ENCODE measurements at regions not wholly inside any gene's neighbourhood (a gene's known extent, or its start where the extent isn't known, plus 50 kb on each side); places are given as distances from the start of the nearest gene placed in this dataset.
"Not testable (repeated sequence)": the region's sequence is repeated elsewhere in the genome, so short reads cannot be mapped to it uniquely, and the experiment has no call there.

GRCh38 chr5:10069637-10070313 lies 179.9 kb downstream of the ATPSCKMT start:
- DNase-seq = no peak

DNA sequence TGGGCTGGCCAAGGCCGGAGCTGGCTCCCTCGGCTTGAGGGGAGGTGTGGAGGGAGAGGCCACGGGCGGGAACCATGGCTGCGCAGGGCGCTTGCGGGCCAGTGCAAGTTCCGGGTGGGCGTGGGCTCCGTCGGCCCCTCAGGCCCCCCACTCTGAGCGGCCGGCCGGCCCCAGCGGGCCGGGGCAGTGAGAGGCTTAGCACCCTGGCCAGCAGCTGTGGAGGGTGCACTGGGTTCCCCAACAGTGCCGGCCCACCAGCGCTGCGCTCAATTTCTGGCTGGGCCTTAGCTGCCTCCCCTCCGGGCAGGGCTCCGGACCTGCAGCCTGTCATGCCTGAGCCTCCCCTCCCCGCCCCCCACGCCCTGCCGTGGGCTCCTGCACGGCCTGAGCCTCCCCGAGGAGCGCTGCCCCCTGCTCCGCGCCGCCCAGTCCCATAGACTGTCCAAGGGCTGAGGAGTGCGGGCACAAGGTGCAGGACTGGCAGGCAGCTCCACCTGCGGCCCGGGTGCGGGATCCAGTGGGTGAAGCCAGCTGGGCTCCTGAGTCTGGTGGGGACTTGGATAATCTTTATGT lies 184.2 kb downstream of the ATPSCKMT start:
- DNase-seq = no peak

DNA sequence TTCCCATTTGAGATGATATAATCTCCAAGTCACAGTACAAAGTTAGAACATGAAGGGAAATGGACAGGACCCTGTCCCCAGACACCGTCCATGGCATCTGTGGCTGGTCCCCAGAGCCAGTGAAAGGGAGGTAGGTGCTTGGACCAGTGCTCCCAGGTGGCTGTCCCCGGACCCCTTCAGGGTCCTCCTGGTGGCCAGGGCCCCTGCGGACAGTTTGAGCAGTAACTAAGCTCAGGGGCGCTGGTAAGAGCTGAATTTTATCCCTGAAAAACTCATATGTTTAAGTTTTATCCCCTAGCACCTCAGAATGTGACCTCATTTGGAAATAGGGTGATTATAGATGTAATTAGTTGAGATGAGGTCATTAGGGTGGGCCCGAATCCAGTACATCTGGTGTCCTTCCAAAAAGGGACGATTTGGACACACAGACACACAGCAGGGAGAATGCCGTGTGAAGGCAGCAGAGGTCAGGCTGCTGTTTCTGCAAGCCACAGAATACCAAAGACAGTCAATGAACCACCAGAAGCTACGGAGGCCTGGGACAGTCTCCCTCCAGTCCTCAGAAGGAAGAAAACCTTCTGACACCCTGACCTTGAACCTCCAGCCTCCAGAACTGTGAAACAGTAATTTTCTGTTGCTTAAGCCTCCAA lies 185.0 kb downstream of the ATPSCKMT start:
- no peak for DNase-seq

- DNase-seq = no peak
Measured at GRCh38 chr5:10063997-10064396, 185.7 kb downstream of the ATPSCKMT start.

DNA sequence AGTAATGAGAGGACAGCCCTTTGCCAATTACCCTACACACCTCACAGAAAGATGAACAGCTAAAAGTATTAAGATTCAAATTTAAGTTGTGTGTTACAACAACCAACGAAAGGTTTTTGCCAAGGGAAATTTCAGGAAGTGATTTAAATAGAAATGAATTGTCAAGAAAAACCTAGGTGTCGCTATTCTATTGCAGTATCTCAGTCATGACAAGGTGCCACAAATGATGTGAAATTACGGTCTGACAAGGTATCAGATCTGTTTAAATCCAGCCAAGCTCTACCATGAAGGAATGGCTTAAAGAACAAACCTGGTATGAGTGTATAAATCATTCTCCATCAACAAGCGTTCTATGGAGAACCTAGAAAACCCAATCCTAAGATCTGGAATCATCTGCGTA lies 189.7 kb downstream of the ATPSCKMT start:
- no peak for DNase-seq

DNA sequence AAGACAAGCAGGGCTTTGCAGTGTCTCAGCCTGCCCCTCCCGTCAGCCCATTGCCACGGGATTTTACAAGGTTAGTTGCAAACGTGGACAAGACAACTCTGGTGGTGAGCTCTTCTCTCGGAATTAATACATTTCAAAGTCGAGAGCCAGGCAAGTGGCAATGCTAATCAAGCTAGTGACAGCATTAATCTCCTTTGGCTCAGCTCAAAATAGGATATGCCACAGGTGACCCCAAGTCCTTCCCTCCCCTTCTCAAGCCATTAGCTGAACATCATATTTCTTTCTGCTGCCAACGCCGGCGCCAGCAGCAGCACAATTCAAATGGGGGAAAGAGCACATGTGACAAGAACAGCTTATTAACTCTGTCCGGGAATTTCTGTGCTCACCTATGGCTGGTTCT lies 190.1 kb downstream of the ATPSCKMT start:
- no peak for DNase-seq

- DNase-seq = no peak
Measured at GRCh38 chr5:10057356-10057755, 192.3 kb downstream of the ATPSCKMT start.

- DNase-seq = no peak
Measured at GRCh38 chr5:10056228-10056760, 193.4 kb downstream of the ATPSCKMT start.

GRCh38 chr5:10049858-10050455 lies 199.7 kb downstream of the ATPSCKMT start:
- DNase-seq = no peak

GRCh38 chr5:10046676-10047075 lies 203.0 kb downstream of the ATPSCKMT start:
- no peak for DNase-seq

DNA sequence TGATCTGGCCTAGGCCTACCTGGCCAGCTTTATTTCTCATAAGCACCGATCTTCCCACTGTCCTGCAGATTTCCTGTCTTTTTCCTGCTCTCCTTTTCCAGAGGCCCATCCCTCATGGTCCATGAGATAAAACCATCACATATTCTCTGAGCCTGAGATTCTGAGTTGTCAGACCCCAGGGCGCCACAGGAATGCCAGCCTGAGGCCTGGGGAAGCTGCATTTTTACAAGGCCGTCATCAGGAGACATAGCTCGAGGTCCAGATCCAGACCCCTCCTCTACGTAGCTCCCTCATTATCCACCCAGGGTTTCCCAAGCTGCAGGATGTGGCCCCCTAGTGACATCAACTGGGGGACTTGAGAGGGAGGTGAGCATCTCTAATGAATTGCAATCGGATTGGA lies 204.3 kb downstream of the ATPSCKMT start:
- no peak for DNase-seq

DNA sequence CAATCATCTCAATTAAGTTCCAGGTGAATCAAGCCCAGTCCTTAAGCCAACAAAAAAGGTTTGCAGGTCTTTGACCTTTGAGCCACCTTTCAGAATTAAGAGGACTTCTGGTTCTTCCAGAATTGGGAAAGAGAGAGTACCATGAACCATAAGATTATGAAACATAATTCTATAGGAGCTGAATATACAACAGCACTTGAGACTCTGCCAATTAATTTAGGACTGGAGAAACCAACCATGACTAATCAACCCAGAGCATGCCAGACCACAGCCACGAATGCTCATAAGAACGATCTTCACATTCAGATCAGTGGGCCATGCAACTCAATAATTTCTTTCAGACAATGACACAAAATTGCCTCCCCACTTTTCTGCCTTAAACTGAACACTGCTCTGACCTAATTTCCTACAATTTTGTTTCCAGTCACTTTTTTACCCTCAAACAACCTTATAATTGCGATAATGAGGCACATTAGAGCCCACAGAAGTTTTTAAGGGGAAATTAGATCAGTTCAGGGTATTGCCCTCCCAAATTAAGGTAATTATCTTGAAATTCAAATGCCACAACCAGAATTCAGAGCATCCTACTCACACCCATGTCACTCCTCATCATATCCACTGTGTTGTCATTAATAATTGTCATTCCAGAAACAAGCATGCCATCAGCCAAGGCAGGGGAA lies 213.4 kb downstream of the ATPSCKMT start:
- no peak for DNase-seq

DNA sequence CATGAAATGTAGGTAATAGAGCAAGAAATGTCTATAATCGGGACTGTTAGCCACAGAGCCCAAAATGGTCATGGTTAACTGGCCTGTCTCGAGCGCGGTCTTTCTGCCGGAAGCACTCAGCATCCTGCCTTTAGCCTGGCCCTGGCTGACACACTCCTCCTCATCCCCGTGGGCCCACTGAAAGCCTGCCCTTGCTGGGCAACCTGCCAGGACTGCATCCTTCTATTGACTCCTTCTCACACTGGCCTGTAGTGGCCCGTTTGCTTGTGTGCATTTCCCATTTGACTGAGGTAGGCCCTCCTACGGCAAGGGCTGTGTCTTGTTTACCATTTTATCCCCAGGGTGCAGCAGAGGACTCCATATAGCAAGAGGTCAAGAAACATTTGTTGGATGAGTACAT lies 215.7 kb downstream of the ATPSCKMT start:
- DNase-seq = no peak

- no peak for DNase-seq
Measured at GRCh38 chr5:10031817-10032216, 217.9 kb downstream of the ATPSCKMT start.

DNA sequence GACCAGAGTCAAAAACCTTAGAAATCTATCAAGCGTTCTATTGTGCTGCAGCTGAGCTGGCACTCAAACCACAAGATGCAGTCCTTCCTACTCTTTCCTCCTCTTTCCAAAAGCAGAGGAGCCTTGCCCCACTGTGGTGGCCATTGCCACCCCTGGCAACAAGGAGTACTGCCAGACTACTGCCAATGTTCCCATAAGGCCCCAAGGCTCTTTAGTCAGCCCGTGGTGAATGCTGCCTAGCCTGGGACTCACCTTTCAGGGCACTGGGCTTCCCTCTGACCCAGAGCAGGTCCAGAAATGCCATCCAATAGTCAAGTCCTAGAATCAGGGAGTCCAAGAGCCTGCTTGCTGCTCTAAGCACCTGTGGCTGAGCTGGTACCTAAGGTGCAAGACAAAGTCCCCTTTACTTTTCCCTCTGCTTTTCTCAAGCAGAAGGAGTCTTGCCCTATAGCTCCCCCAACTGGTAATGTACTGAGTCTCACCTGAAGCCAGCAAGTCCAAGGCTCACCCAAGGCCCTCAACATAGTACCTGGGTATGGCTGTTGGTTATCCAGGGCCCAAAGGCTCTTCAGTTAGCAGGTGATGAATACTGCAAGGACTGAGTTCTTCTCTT lies 219.4 kb downstream of the ATPSCKMT start:
- peak; percentile 20 for DNase-seq

- DNase-seq = no peak
Measured at GRCh38 chr5:10023494-10023893, 226.2 kb downstream of the ATPSCKMT start.

GRCh38 chr5:10021248-10021647 lies 228.4 kb downstream of the ATPSCKMT start:
- no peak for DNase-seq

- DNase-seq = no peak
Measured at GRCh38 chr5:10019236-10019635, 230.5 kb downstream of the ATPSCKMT start.

- peak; percentile 91 for DNase-seq
Measured at GRCh38 chr5:10018201-10019069, 231.3 kb downstream of the ATPSCKMT start.

- DNase-seq = no peak
Measured at GRCh38 chr5:10017786-10018185, 231.9 kb downstream of the ATPSCKMT start.

- not testable (repeated sequence) for DNase-seq
Measured at GRCh38 chr5:10016559-10016958, 233.1 kb downstream of the ATPSCKMT start.

DNA sequence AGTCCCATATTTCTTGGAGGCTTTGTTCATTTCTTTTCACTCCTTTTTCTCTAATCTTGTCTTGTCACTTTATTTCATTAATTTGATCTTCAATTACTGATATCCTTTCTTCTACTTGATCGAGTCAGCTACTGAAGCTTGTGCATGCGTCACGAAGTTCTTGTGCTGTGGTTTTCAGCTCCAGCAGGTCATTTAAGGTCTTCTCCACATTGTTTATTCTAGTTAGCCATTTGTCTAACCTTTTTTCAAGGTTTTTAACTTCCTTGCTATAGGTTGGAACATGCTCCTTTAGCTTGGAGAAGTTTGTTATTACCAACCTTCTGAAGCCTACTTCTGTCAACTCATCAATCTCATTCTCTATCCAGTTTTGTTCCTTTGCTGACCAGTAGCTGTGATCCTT lies 234.0 kb downstream of the ATPSCKMT start:
- not testable (repeated sequence) for DNase-seq

All from NCI-H226 (cell line).